Muscle of leg (tissue), 3 donors: ENCODE measurements at regions not wholly inside any gene's neighbourhood (a gene's known extent, or its start where the extent isn't known, plus 50 kb on each side); places are given as distances from the start of the nearest gene placed in this dataset.

Experiments used
- DNase-seq: peaks from one replicate; pipeline ENCODE4 v3.0.0; 2013
- H3K27ac ChIP-seq: one replicate; pipeline ENCODE4 v1.5.1; 2013; ENCODE audit warnings: mild to moderate bottlenecking, low read length, control low read depth
- H3K27me3 ChIP-seq: one replicate; pipeline ENCODE4 v1.6.1; 2013; ENCODE audit warnings: low read length; ENCODE audit not compliant: control insufficient read depth, insufficient read depth
- H3K36me3 ChIP-seq: one replicate; pipeline ENCODE4 v1.6.1; 2013; ENCODE audit warnings: low read length; ENCODE audit not compliant: control insufficient read depth, insufficient read depth
- H3K4me1 ChIP-seq: one replicate; pipeline ENCODE4 v1.6.1; 2013; ENCODE audit warnings: low read length; ENCODE audit not compliant: control insufficient read depth, insufficient read depth
- H3K4me3 ChIP-seq: one replicate; pipeline ENCODE4 v1.5.1; 2013; ENCODE audit warnings: low read length, control low read depth
- H3K9me3 ChIP-seq: replicated peaks from 2 replicates; pipeline ENCODE4 v1.6.1; 2013; ENCODE audit warnings: low read depth, low read length; ENCODE audit not compliant: control insufficient read depth
- WGBS: methylation state at CpG from one replicate; pipeline ENCODE4 v1.1.5; 2013; ENCODE audit warnings: missing lambda C conversion rate; ENCODE audit not compliant: insufficient coverage; 5-methylcytosine and 5-hydroxymethylcytosine counted together

- Histone ChIP-seq H3K9me3 (no peaks in the 10 kb centered on the region), H3K27me3 (peaks cover 3% of the 10 kb centered on the region), H3K4me1 (no peaks in the 10 kb centered on the region), H3K36me3 (no peaks in the 10 kb centered on the region), H3K4me3 (no peak overlapping the region), H3K27ac (no peak overlapping the region)
- WGBS = no CpG with 5 or more reads among the region's 5 CpGs
- peak; percentile 69 for DNase-seq
Observed at GRCh38 chr17:72523491-72523890, 402.7 kb downstream of the SOX9 start.

- Histone ChIP-seq H3K4me3 (no peak overlapping the region), H3K27me3 (no peaks in the 10 kb centered on the region), H3K36me3 (no peaks in the 10 kb centered on the region), H3K9me3 (no peaks in the 10 kb centered on the region), H3K4me1 (no peaks in the 10 kb centered on the region), H3K27ac (no peak overlapping the region)
- 61% methylated on average over 3 of the region's 5 CpGs for WGBS
- DNase-seq = no peak
Observed at GRCh38 chr17:72525225-72526015, 404.6 kb downstream of the SOX9 start.

- no peak overlapping the region for H3K4me3 ChIP-seq
- no peaks in the 10 kb centered on the region for H3K27me3 ChIP-seq
- no peaks in the 10 kb centered on the region for H3K4me1 ChIP-seq
- WGBS = 71% methylated on average over 4 of the region's 8 CpGs
- H3K36me3 ChIP-seq = no peaks in the 10 kb centered on the region
- DNase-seq = no peak
- H3K27ac ChIP-seq = no peak overlapping the region
- no peaks in the 10 kb centered on the region for H3K9me3 ChIP-seq
Observed at GRCh38 chr17:72526769-72527168, 405.9 kb downstream of the SOX9 start.

- 76% methylated on average over 4 of the region's 9 CpGs for WGBS
- DNase-seq = no peak
- Histone ChIP-seq H3K9me3 (no peaks in the 10 kb centered on the region), H3K4me3 (no peak overlapping the region), H3K27me3 (no peaks in the 10 kb centered on the region), H3K27ac (no peak overlapping the region), H3K36me3 (no peaks in the 10 kb centered on the region), H3K4me1 (no peaks in the 10 kb centered on the region)
Observed at GRCh38 chr17:72527789-72528188, 407.0 kb downstream of the SOX9 start.

DNA sequence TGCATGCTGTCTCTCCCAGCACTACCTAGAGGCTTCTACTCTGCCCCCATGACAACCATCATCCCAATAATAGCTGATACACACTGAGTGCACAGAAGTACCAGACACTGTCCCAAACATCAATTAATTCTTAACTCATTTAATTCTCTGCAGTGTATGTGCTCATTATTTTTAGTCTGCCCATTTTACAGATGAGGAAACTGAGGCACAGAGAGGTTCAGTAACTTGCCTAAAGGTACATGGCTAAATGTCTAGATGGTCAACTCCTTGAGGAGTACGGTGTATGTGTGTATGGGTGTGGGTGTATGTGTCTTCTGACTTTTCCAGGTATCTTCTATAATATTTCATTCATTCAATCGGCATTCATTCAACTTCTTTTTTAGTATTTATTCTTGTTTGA lies 407.9 kb downstream of the SOX9 start:
- Histone ChIP-seq H3K27ac (no peak overlapping the region), H3K9me3 (no peaks in the 10 kb centered on the region), H3K27me3 (no peaks in the 10 kb centered on the region), H3K4me1 (no peaks in the 10 kb centered on the region), H3K4me3 (no peak overlapping the region), H3K36me3 (no peaks in the 10 kb centered on the region)
- WGBS = no CpG with 5 or more reads among the region's 2 CpGs
- no peak for DNase-seq

GRCh38 chr17:72529386-72529785 lies 408.6 kb downstream of the SOX9 start:
- Histone ChIP-seq H3K4me3 (no peak overlapping the region), H3K4me1 (no peaks in the 10 kb centered on the region), H3K36me3 (no peaks in the 10 kb centered on the region), H3K27ac (no peak overlapping the region), H3K9me3 (peaks cover 3% of the 10 kb centered on the region), H3K27me3 (no peaks in the 10 kb centered on the region)
- WGBS = 63% methylated on average over 1 of the region's 4 CpGs
- DNase-seq = no peak

DNA sequence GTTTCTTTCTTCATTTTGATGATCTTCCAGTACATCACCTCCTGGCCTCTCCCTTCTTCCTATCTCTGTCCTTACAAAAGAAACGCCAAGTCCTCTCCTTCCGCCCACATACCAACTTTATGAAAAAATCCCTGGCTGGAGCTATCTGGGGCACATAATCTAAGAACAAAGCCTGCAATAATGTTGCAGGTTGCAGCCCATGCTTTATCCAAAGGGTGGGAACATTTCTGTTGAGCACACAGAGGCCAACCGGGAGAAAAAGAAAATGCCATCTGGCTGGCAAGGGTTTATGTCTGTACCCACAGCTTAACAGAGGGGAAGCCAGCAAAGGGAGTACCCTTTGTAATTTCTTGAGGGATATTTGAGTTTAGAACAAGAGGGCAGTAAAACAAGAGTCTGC lies 409.6 kb downstream of the SOX9 start:
- Histone ChIP-seq H3K4me3 (no peak overlapping the region), H3K9me3 (peaks cover 3% of the 10 kb centered on the region), H3K27me3 (no peaks in the 10 kb centered on the region), H3K4me1 (no peaks in the 10 kb centered on the region), H3K27ac (no peak overlapping the region), H3K36me3 (no peaks in the 10 kb centered on the region)
- no peak for DNase-seq
- WGBS = 90% methylated on average over 3 of the region's 3 CpGs

- H3K27me3 ChIP-seq = no peaks in the 10 kb centered on the region
- H3K4me1 ChIP-seq = no peaks in the 10 kb centered on the region
- 53% methylated on average over 1 of the region's 6 CpGs for WGBS
- H3K27ac ChIP-seq = no peak overlapping the region
- no peak for DNase-seq
- H3K36me3 ChIP-seq = no peaks in the 10 kb centered on the region
- no peak overlapping the region for H3K4me3 ChIP-seq
- H3K9me3 ChIP-seq = peaks cover 3% of the 10 kb centered on the region
Observed at GRCh38 chr17:72531729-72532128, 410.9 kb downstream of the SOX9 start.

GRCh38 chr17:72534265-72534664 lies 413.4 kb downstream of the SOX9 start:
- Histone ChIP-seq H3K27me3 (peaks cover 7% of the 10 kb centered on the region), H3K4me1 (peaks cover 9% of the 10 kb centered on the region), H3K36me3 (no peaks in the 10 kb centered on the region), H3K9me3 (peaks cover 3% of the 10 kb centered on the region), H3K4me3 (no peak overlapping the region), H3K27ac (no peak overlapping the region)
- DNase-seq = no peak
- no CpG with 5 or more reads among the region's 2 CpGs for WGBS

GRCh38 chr17:72534776-72535175 lies 414.0 kb downstream of the SOX9 start:
- Histone ChIP-seq H3K36me3 (no peaks in the 10 kb centered on the region), H3K9me3 (peaks cover 3% of the 10 kb centered on the region), H3K27me3 (peaks cover 9% of the 10 kb centered on the region), H3K27ac (no peak overlapping the region), H3K4me1 (peaks cover 12% of the 10 kb centered on the region), H3K4me3 (no peak overlapping the region)
- DNase-seq = no peak
- WGBS = 100% methylated on average over 1 of the region's 3 CpGs

DNA sequence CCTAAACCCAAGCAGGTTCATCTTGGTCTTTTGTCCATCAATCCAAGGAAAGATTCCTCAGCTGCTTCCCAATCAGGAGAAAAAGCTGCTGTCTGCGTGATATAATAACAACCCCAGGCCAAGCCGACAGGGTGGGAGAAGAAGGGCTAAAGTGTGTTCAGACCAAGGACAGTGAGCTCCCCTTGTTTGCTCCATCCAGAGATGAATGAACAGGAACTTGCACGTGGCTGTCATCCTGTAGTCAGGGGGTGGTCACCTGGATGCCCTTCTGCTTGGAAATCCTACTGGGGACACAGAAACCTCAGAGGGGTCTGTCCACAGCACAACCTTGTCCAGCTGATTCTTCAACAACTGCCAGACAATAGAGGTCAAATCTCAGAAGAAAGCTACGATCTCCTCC lies 414.5 kb downstream of the SOX9 start:
- Histone ChIP-seq H3K9me3 (peaks cover 3% of the 10 kb centered on the region), H3K36me3 (no peaks in the 10 kb centered on the region), H3K27ac (no peak overlapping the region), H3K4me1 (peaks cover 15% of the 10 kb centered on the region), H3K4me3 (no peak overlapping the region), H3K27me3 (peaks cover 9% of the 10 kb centered on the region)
- no peak for DNase-seq
- 75% methylated on average over 3 of the region's 4 CpGs for WGBS
